Lower leg skin (tissue), 4 donors: ENCODE measurements at regions not wholly inside any gene's neighbourhood (a gene's known extent, or its start where the extent isn't known, plus 50 kb on each side); places are given as distances from the start of the nearest gene placed in this dataset.

ENCODE experiments used
- DNase-seq, 2 donors: peaks; one replicate each; pipeline ENCODE4 v3.0.0-alpha.2; 2019; ENCODE audit warnings: low spot score in 2 of 2
- H3K4me3 ChIP-seq: fragments of 200-600 bp; sonication (generic); 2 replicates; pipeline ENCODE4 v1.5.1; 2017; ENCODE audit warnings: mild to moderate bottlenecking, low read depth; ENCODE audit not compliant: poor library complexity, severe bottlenecking
- POLR2A ChIP-seq, 2 donors: fragments of 450-650 bp; IDR thresholded peaks; one replicate each; pipeline ENCODE4 v1.6.1; 2016 to 2017; ENCODE audit warnings: antibody characterized with exemption in 2 of 2, mild to moderate bottlenecking in 1 of 2, moderate library complexity in 1 of 2
- WGBS, 2 donors: methylation state at CpG; one replicate each; pipeline ENCODE4 v1.1.5; 2018; 5-methylcytosine and 5-hydroxymethylcytosine counted together
- intact Hi-C: fragments of 100-400 bp; cut with DNase I; formaldehyde crosslinking; loops from one replicate; pipeline ENCODE4 v1.15.0; 2023; ENCODE audit warnings: low total_unique reads
- TF ChIP-seq, protein P1 (sequence below), 3 donors: fragments of 450-650 bp; IDR thresholded peaks; one replicate each; pipeline ENCODE4 v1.5.1; 2016; ENCODE audit warnings: antibody characterized with exemption in 3 of 3, mild to moderate bottlenecking in 3 of 3, moderate library complexity in 2 of 3

GRCh38 chr2:39487398-39488250 is 50.5 kb upstream of the MAP4K3 start:
- TF ChIP-seq, protein P1, sequence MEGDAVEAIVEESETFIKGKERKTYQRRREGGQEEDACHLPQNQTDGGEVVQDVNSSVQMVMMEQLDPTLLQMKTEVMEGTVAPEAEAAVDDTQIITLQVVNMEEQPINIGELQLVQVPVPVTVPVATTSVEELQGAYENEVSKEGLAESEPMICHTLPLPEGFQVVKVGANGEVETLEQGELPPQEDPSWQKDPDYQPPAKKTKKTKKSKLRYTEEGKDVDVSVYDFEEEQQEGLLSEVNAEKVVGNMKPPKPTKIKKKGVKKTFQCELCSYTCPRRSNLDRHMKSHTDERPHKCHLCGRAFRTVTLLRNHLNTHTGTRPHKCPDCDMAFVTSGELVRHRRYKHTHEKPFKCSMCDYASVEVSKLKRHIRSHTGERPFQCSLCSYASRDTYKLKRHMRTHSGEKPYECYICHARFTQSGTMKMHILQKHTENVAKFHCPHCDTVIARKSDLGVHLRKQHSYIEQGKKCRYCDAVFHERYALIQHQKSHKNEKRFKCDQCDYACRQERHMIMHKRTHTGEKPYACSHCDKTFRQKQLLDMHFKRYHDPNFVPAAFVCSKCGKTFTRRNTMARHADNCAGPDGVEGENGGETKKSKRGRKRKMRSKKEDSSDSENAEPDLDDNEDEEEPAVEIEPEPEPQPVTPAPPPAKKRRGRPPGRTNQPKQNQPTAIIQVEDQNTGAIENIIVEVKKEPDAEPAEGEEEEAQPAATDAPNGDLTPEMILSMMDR (IDR thresholded peaks at IDR 0.05), result no peak
- TF ChIP-seq POLR2A (IDR thresholded peaks at IDR 0.05), result no peak
- DNase-seq, result no peak
- WGBS, 2 donors, result 31 to 34% methylated on average over 4 of the region's 4 CpGs
- H3K4me3 ChIP-seq, result no peak overlapping the region
- intact Hi-C loops, result no loop called here

DNA sequence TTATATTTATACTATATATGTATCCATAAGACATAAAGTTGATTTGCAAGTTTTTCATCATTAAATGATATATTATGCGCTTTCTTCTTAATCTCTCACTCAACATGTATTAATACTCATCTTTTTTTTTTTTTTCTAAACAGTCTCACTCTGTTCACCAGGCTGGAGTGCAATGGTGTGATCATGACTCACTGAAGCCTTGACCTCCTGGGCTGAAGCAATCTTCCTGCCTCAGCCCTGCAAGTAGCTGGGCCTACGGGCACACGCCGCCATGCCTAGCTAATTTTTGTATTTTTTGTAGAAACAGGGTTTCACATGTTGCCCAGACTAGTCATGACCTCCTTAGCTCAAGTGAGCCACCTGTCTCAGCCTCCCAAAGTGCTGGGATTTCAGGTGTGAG is 51.4 kb upstream of the MAP4K3 start:
- intact Hi-C loops, result no loop called here
- no peak overlapping the region for H3K4me3 ChIP-seq
- 85 to 90% methylated on average over 4 of the region's 4 CpGs for WGBS, 2 donors
- TF ChIP-seq, protein P1 (IDR thresholded peaks at IDR 0.05), result no peak
- no peak for TF ChIP-seq POLR2A (IDR thresholded peaks at IDR 0.05)
- no peak for DNase-seq

GRCh38 chr2:39490586-39490985 is 53.5 kb upstream of the MAP4K3 start:
- TF ChIP-seq POLR2A (IDR thresholded peaks at IDR 0.05), result no peak
- TF ChIP-seq, protein P1 (IDR thresholded peaks at IDR 0.05), result no peak
- DNase-seq, result no peak
- 89 to 94% methylated on average over 4 of the region's 4 CpGs for WGBS, 2 donors
- no peak overlapping the region for H3K4me3 ChIP-seq
- intact Hi-C loops, result no loop called here

DNA sequence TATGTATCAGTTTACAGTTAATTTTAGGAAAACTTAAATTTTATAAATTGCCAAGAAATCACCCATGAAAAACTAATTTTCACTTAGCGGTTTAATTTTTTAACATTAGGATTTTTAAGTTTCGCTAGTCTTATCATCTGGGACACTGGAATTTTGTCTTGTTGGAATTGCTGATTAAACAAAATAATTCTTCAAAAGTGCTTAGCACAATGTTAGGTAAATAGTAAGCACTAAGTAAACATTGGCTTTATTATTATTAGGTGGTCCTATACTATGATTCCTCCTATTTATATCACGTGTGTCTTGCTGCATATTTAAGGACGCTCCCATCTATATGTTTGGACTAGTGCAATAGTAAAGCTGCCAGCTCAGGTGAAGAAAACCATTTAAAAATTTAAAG is 54.6 kb upstream of the MAP4K3 start:
- DNase-seq, result no peak
- no peak overlapping the region for H3K4me3 ChIP-seq
- no peak for TF ChIP-seq POLR2A (IDR thresholded peaks at IDR 0.05)
- TF ChIP-seq, protein P1 (IDR thresholded peaks at IDR 0.05), result no peak
- intact Hi-C loops, result no loop called here
- 87 to 93% methylated on average over 4 of the region's 4 CpGs for WGBS, 2 donors

DNA sequence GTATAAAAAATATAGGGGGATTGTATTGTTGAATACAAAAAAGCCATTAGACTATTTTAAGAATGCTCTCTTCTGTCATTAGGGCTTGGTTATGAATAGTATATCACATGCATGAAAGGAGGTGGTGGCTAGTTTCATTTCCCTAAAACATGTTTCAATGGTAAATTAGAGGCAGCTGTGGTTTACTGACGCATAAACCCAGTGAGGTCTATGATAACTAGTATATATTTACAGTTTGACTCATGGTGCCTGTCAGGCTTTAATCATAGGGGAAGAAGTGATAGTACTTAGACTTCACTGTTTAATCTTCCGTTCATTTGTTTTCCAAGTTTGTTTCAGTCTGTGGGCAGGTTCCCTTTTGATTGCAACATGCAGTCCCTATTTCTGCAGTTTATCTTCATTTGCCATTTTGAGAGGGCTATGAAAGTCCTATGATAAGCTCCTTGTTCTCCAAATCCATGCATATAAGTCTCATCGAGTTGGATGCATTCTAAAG is 55.1 kb upstream of the MAP4K3 start:
- DNase-seq, result no peak
- H3K4me3 ChIP-seq, result no peak overlapping the region
- TF ChIP-seq, protein P1 (IDR thresholded peaks at IDR 0.05), result no peak
- no peak for TF ChIP-seq POLR2A (IDR thresholded peaks at IDR 0.05)
- intact Hi-C loops, result no loop called here
- WGBS, 2 donors, result 38 to 55% methylated on average over 3 of the region's 3 CpGs
